HEK293 (cell line): ENCODE measurements at regions not wholly inside any gene's neighbourhood (a gene's known extent, or its start where the extent isn't known, plus 50 kb on each side); places are given as distances from the start of the nearest gene placed in this dataset.

Source experiments
- CTCF ChIA-PET: fragments of 350-600 bp; formaldehyde crosslinking; extraction: SDS; loops from one replicate; lab custom pipeline; 2021; ENCODE audit warnings: antibody characterized with exemption; lab: Yijun Ruan, JAX
- POLR2A ChIA-PET: fragments of 300-600 bp; formaldehyde crosslinking; extraction: SDS; loops from one replicate; lab custom pipeline; 2020; ENCODE audit warnings: antibody characterized with exemption, inconsistent platforms; lab: Yijun Ruan, JAX
- H3K27ac ChIP-seq: fragments of 200-500 bp; sonication (Bioruptor generic); 2 replicates; pipeline ENCODE4 v1.5.1; 2014; ENCODE audit warnings: low read depth, low read length, control low read depth, inconsistent platforms; ENCODE audit errors: extremely low read depth
- H3K36me3 ChIP-seq, 2 experiments: fragments of 200-500 bp in 1 of 2; sonication (Bioruptor generic) in 1 of 2; 1 replicate in 1 of 2; 2 replicates in 1 of 2; pipeline ENCODE4 v1.5.1; 2014 to 2017; ENCODE audit warnings: inconsistent platforms in 2 of 2, low read length in 2 of 2; ENCODE audit not compliant: control insufficient read depth in 2 of 2, insufficient read depth in 1 of 2
- H3K4me1 ChIP-seq: fragments of 200-500 bp; sonication (Bioruptor generic); 2 replicates; pipeline ENCODE4 v1.5.1; 2014; ENCODE audit warnings: mild to moderate bottlenecking, low read length, inconsistent platforms; ENCODE audit not compliant: control insufficient read depth, insufficient read depth
- H3K4me3 ChIP-seq: 2 replicates; pipeline ENCODE4 v1.5.1; 2011; ENCODE audit warnings: low read depth, mild to moderate bottlenecking, control low read depth, low read length, moderate library complexity
- H3K9me3 ChIP-seq: fragments of 200-500 bp; sonication (Bioruptor generic); 2 replicates; pipeline ENCODE4 v1.5.1; 2014; ENCODE audit warnings: low read depth, low read length, inconsistent platforms; ENCODE audit not compliant: control insufficient read depth, insufficient read depth
- HOXA7 ChIP-seq: sonication (generic); formaldehyde crosslinking; IDR thresholded peaks from 2 replicates; pipeline ENCODE4 v1.8.1; 2022; ENCODE audit warnings: missing genetic modification reagents, borderline replicate concordance
- PRDM1 ChIP-seq: fragments of 450-650 bp; formaldehyde crosslinking; IDR thresholded peaks from 2 replicates; pipeline ENCODE4; 2016; ENCODE audit warnings: missing biosample characterization, missing genetic modification characterization
- REPIN1 ChIP-seq: fragments of 450-650 bp; formaldehyde crosslinking; IDR thresholded peaks from 2 replicates; pipeline ENCODE4 v1.5.1; 2017; ENCODE audit warnings: missing biosample characterization, missing genetic modification characterization, low read depth
- ZBTB11 ChIP-seq: fragments of 450-650 bp; formaldehyde crosslinking; conservative IDR thresholded peaks from 2 replicates; pipeline ENCODE4 v1.5.1; 2016; ENCODE audit warnings: low read depth, missing biosample characterization, missing genetic modification characterization
- ZBTB48 ChIP-seq: fragments of 450-650 bp; formaldehyde crosslinking; IDR thresholded peaks from 2 replicates; pipeline ENCODE4 v1.5.1; 2016; ENCODE audit warnings: missing biosample characterization, missing genetic modification characterization
- ZNF214 ChIP-seq: fragments of 450-650 bp; formaldehyde crosslinking; IDR thresholded peaks from 2 replicates; pipeline ENCODE4 v1.5.1; 2017; ENCODE audit warnings: missing biosample characterization, mild to moderate bottlenecking, missing genetic modification characterization, borderline replicate concordance
- ZNF324 ChIP-seq: fragments of 450-650 bp; formaldehyde crosslinking; IDR thresholded peaks from 2 replicates; pipeline ENCODE4 v1.5.1; 2016; ENCODE audit warnings: missing biosample characterization, missing genetic modification characterization
- ZNF514 ChIP-seq: fragments of 450-650 bp; formaldehyde crosslinking; IDR thresholded peaks from 2 replicates; pipeline ENCODE4 v1.5.1; 2016; ENCODE audit warnings: missing biosample characterization, missing genetic modification characterization
- ZNF544 ChIP-seq: fragments of 450-650 bp; formaldehyde crosslinking; IDR thresholded peaks from 2 replicates; pipeline ENCODE4 v1.5.0; 2017; ENCODE audit warnings: missing biosample characterization, missing genetic modification characterization
- ZNF548 ChIP-seq: fragments of 450-650 bp; formaldehyde crosslinking; IDR thresholded peaks from 2 replicates; pipeline ENCODE4 v1.5.1; 2016; ENCODE audit warnings: missing biosample characterization, missing genetic modification characterization
- ZNF555 ChIP-seq: fragments of 450-650 bp; formaldehyde crosslinking; conservative IDR thresholded peaks from 2 replicates; pipeline ENCODE4 v1.5.1; 2017; ENCODE audit warnings: missing biosample characterization, mild to moderate bottlenecking, missing genetic modification characterization, inconsistent platforms
- ZNF621 ChIP-seq: fragments of 450-650 bp; formaldehyde crosslinking; IDR thresholded peaks from 2 replicates; pipeline ENCODE4 v1.5.1; 2017; ENCODE audit warnings: missing biosample characterization, missing genetic modification characterization
- ZNF664 ChIP-seq: fragments of 450-650 bp; formaldehyde crosslinking; IDR thresholded peaks from 2 replicates; pipeline ENCODE4 v1.5.1; 2016; ENCODE audit warnings: missing biosample characterization, missing genetic modification characterization
- ZXDB ChIP-seq: fragments of 450-650 bp; formaldehyde crosslinking; IDR thresholded peaks from 2 replicates; pipeline ENCODE4 v1.5.1; 2016; ENCODE audit warnings: missing biosample characterization, missing genetic modification characterization
- TF ChIP-seq, protein P1 (sequence below): fragments of 450-650 bp; formaldehyde crosslinking; IDR thresholded peaks from 2 replicates; pipeline ENCODE4 v1.5.1; 2016; ENCODE audit warnings: missing biosample characterization, missing genetic modification characterization
- TF ChIP-seq, protein P2 (sequence below): fragments of 450-650 bp; formaldehyde crosslinking; IDR thresholded peaks from 2 replicates; pipeline ENCODE4 v1.5.1; 2017; ENCODE audit warnings: missing biosample characterization, missing genetic modification characterization
- TF ChIP-seq, protein P3 (sequence below): fragments of 450-650 bp; formaldehyde crosslinking; IDR thresholded peaks from 2 replicates; pipeline ENCODE4 v1.5.1; 2016; ENCODE audit warnings: missing biosample characterization, missing genetic modification characterization, borderline replicate concordance

DNA sequence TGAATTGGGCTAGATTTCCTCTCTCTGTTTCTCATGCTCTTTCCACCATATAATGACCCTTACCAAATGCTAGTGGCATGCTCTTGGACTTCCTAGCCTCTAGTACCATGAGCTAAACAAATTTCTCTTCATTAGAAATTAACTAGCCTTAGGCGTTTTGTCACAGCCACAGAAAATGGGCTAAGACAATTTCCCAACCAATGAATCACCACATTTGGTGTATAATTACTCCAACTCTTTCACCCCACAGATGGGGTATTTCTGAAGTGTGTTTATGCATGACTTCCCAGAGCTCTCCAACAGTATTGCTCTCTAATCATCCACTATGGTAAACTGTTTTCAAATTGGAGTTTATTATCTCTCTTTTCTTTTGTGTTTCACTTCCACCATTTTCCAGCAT is 1041.1 kb upstream of the COX7C start:
- POLR2A ChIA-PET: no interaction called here
- TF ChIP-seq ZNF621 (no peak), ZXDB (tag by site-specific recombination) (no peak), PRDM1 (tag by site-specific recombination) (no peak), ZNF664 (tag by site-specific recombination) (no peak), ZBTB48 (tag by site-specific recombination) (no peak), HOXA7 (CRISPR knock-in tag) (no peak), ZNF324 (no peak), ZNF514 (tag by site-specific recombination) (no peak), REPIN1 (tag by site-specific recombination) (no peak), ZNF555 (tag by site-specific recombination) (no peak), ZNF548 (tag by site-specific recombination) (no peak), ZNF214 (tag by site-specific recombination) (no peak), ZBTB11 (no peak), ZNF544 (no peak)
- TF ChIP-seq, protein P1, sequence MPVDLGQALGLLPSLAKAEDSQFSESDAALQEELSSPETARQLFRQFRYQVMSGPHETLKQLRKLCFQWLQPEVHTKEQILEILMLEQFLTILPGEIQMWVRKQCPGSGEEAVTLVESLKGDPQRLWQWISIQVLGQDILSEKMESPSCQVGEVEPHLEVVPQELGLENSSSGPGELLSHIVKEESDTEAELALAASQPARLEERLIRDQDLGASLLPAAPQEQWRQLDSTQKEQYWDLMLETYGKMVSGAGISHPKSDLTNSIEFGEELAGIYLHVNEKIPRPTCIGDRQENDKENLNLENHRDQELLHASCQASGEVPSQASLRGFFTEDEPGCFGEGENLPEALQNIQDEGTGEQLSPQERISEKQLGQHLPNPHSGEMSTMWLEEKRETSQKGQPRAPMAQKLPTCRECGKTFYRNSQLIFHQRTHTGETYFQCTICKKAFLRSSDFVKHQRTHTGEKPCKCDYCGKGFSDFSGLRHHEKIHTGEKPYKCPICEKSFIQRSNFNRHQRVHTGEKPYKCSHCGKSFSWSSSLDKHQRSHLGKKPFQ (tag by site-specific recombination): no peak
- TF ChIP-seq, protein P2, sequence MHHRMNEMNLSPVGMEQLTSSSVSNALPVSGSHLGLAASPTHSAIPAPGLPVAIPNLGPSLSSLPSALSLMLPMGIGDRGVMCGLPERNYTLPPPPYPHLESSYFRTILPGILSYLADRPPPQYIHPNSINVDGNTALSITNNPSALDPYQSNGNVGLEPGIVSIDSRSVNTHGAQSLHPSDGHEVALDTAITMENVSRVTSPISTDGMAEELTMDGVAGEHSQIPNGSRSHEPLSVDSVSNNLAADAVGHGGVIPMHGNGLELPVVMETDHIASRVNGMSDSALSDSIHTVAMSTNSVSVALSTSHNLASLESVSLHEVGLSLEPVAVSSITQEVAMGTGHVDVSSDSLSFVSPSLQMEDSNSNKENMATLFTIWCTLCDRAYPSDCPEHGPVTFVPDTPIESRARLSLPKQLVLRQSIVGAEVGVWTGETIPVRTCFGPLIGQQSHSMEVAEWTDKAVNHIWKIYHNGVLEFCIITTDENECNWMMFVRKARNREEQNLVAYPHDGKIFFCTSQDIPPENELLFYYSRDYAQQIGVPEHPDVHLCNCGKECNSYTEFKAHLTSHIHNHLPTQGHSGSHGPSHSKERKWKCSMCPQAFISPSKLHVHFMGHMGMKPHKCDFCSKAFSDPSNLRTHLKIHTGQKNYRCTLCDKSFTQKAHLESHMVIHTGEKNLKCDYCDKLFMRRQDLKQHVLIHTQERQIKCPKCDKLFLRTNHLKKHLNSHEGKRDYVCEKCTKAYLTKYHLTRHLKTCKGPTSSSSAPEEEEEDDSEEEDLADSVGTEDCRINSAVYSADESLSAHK (tag by site-specific recombination): no peak
- TF ChIP-seq, protein P3, sequence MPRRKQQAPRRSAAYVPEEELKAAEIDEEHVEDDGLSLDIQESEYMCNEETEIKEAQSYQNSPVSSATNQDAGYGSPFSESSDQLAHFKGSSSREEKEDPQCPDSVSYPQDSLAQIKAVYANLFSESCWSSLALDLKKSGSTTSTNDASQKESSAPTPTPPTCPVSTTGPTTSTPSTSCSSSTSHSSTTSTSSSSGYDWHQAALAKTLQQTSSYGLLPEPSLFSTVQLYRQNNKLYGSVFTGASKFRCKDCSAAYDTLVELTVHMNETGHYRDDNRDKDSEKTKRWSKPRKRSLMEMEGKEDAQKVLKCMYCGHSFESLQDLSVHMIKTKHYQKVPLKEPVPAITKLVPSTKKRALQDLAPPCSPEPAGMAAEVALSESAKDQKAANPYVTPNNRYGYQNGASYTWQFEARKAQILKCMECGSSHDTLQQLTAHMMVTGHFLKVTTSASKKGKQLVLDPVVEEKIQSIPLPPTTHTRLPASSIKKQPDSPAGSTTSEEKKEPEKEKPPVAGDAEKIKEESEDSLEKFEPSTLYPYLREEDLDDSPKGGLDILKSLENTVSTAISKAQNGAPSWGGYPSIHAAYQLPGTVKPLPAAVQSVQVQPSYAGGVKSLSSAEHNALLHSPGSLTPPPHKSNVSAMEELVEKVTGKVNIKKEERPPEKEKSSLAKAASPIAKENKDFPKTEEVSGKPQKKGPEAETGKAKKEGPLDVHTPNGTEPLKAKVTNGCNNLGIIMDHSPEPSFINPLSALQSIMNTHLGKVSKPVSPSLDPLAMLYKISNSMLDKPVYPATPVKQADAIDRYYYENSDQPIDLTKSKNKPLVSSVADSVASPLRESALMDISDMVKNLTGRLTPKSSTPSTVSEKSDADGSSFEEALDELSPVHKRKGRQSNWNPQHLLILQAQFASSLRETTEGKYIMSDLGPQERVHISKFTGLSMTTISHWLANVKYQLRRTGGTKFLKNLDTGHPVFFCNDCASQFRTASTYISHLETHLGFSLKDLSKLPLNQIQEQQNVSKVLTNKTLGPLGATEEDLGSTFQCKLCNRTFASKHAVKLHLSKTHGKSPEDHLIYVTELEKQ (tag by site-specific recombination): no peak
- TF ChIP-seq, all 188 proteins: peak for 0
- Histone ChIP-seq H3K9me3 (no peaks in the 10 kb centered on the region), H3K36me3 (no peaks in the 10 kb centered on the region), H3K4me3 (no peak overlapping the region), H3K4me1 (no peaks in the 10 kb centered on the region), H3K27ac (no peak overlapping the region)
- CTCF ChIA-PET: no interaction called here
